ENCODE measurements at regions not wholly inside any gene's neighbourhood (a gene's known extent, or its start where the extent isn't known, plus 50 kb on each side); places are given as distances from the start of the nearest gene placed in this dataset.

DNA sequence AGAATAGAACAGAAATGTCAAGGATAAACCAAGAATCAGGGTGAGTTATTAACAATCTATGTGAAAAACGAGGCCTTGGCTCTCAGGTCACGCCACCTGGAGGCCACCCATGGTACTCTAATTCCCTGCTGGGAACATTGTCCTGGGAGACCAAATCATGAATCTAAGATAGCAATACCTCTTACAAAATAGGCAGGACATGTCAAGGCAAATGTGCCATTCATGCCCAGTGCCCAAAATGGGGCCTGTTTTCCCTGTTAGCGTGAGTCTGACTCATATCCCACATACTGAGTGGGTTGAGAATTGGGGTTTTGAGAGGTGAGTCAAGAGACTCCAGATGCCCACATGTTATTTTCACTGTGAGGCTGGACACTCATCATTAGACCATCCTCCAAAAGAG lies 380.8 kb downstream of the HHIPL2 start:
- Histone ChIP-seq H3K4me1 (ENCODE audit: low read length) (no peaks in the 10 kb centered on the region), H3K27me3 (replicated peaks; ENCODE audit: insufficient read depth, low read length) (no peaks in the 10 kb centered on the region), H3K79me2 (ENCODE audit: low read length) (no peaks in the 10 kb centered on the region), H3K4me3 (ENCODE audit: low read length) (no peak overlapping the region), H3K9me3 (replicated peaks; ENCODE audit: insufficient read depth, low read length) (no peaks in the 10 kb centered on the region), H3F3A (ENCODE audit: insufficient read depth, low read length) (no peaks in the 10 kb centered on the region), H3K27ac (ENCODE audit: low read length) (no peak overlapping the region), H4K20me1 (ENCODE audit: insufficient read depth, low read length) (no peaks in the 10 kb centered on the region), H3K36me3 (replicated peaks; ENCODE audit: insufficient read depth, low read length) (no peaks in the 10 kb centered on the region), H3K9ac (ENCODE audit: low read length) (no peak overlapping the region), H2AFZ (ENCODE audit: low read length) (no peak overlapping the region), H3K9me2 (replicated peaks; ENCODE audit: insufficient read depth, low read length) (no peaks in the 10 kb centered on the region), H3K4me2 (ENCODE audit: low read depth, low read length) (no peak overlapping the region)
- TF ChIP-seq EZH2 (optimal IDR thresholded peaks at IDR 0.05; ENCODE audit: low read depth, low read length): no peak
- TF ChIP-seq, protein P1, sequence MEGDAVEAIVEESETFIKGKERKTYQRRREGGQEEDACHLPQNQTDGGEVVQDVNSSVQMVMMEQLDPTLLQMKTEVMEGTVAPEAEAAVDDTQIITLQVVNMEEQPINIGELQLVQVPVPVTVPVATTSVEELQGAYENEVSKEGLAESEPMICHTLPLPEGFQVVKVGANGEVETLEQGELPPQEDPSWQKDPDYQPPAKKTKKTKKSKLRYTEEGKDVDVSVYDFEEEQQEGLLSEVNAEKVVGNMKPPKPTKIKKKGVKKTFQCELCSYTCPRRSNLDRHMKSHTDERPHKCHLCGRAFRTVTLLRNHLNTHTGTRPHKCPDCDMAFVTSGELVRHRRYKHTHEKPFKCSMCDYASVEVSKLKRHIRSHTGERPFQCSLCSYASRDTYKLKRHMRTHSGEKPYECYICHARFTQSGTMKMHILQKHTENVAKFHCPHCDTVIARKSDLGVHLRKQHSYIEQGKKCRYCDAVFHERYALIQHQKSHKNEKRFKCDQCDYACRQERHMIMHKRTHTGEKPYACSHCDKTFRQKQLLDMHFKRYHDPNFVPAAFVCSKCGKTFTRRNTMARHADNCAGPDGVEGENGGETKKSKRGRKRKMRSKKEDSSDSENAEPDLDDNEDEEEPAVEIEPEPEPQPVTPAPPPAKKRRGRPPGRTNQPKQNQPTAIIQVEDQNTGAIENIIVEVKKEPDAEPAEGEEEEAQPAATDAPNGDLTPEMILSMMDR (IDR thresholded peaks at IDR 0.05; ENCODE audit: low read length): peak; percentile 66
- TF ChIP-seq EZH2phosphoT487 (IDR thresholded peaks at IDR 0.05; ENCODE audit: low read length): no peak
- no peak for DNase-seq

DNA sequence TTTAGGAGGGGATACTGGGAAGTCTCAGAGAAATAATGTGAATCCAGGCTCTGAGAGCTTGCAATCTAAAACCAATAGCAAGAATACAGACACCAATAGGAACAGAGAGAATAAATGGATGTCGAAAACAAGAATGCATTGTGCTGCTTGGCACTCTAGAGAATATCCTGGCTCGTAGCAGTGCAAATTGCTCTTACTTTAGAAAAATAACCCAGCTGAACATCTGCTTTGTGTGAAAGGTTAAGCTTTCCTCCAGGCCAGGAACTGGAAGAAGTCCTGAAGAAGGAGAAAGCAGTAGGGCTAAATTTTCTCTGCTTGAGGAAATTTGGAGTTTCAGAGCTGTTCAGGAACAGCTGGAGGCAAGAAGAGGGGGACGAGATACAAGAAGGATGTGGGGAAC lies 382.3 kb downstream of the HHIPL2 start:
- no peaks in the 10 kb centered on the region for H3K9me2 ChIP-seq (replicated peaks; ENCODE audit: insufficient read depth, low read length)
- H2AFZ ChIP-seq (ENCODE audit: low read length): no peak overlapping the region
- no peak overlapping the region for H3K9ac ChIP-seq (ENCODE audit: low read length)
- no peaks in the 10 kb centered on the region for H3K79me2 ChIP-seq (ENCODE audit: low read length)
- no peaks in the 10 kb centered on the region for H4K20me1 ChIP-seq (ENCODE audit: insufficient read depth, low read length)
- H3K36me3 ChIP-seq (replicated peaks; ENCODE audit: insufficient read depth, low read length): no peaks in the 10 kb centered on the region
- no peak for DNase-seq
- no peak overlapping the region for H3K4me3 ChIP-seq (ENCODE audit: low read length)
- H3K27me3 ChIP-seq (replicated peaks; ENCODE audit: insufficient read depth, low read length): no peaks in the 10 kb centered on the region
- H3K4me2 ChIP-seq (ENCODE audit: low read depth, low read length): no peak overlapping the region
- H3F3A ChIP-seq (ENCODE audit: insufficient read depth, low read length): no peaks in the 10 kb centered on the region
- no peaks in the 10 kb centered on the region for H3K9me3 ChIP-seq (replicated peaks; ENCODE audit: insufficient read depth, low read length)
- TF ChIP-seq, protein P1 (IDR thresholded peaks at IDR 0.05; ENCODE audit: low read length): no peak
- TF ChIP-seq EZH2 (optimal IDR thresholded peaks at IDR 0.05; ENCODE audit: low read depth, low read length) (no peak), EZH2phosphoT487 (IDR thresholded peaks at IDR 0.05; ENCODE audit: low read length) (no peak)
- no peaks in the 10 kb centered on the region for H3K4me1 ChIP-seq (ENCODE audit: low read length)
- no peak overlapping the region for H3K27ac ChIP-seq (ENCODE audit: low read length)

DNA sequence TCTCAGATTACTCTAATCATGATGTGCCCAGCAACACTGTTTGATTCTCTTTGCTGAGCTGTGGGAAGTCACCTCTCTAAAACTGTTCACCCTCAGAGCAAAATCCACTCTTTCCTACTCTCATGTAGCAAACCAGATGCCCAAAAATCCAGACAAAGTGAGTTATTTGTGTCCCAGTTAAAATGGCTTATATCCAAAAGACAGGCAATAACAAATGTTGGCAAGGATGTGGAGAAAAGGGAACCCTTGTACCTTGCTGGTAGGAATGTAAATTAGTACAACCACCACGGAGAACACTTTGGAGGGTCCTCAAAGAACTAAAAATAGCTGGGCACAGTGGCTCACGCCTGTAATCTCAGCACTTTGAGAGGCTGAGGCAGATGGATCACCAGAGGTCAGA lies 384.0 kb downstream of the HHIPL2 start:
- no peaks in the 10 kb centered on the region for H3K79me2 ChIP-seq (ENCODE audit: low read length)
- TF ChIP-seq EZH2 (optimal IDR thresholded peaks at IDR 0.05; ENCODE audit: low read depth, low read length) (no peak), EZH2phosphoT487 (IDR thresholded peaks at IDR 0.05; ENCODE audit: low read length) (no peak)
- TF ChIP-seq, protein P1 (IDR thresholded peaks at IDR 0.05; ENCODE audit: low read length): no peak
- H2AFZ ChIP-seq (ENCODE audit: low read length): no peak overlapping the region
- H3K4me1 ChIP-seq (ENCODE audit: low read length): no peaks in the 10 kb centered on the region
- no peak overlapping the region for H3K4me3 ChIP-seq (ENCODE audit: low read length)
- H3K27me3 ChIP-seq (replicated peaks; ENCODE audit: insufficient read depth, low read length): no peaks in the 10 kb centered on the region
- H4K20me1 ChIP-seq (ENCODE audit: insufficient read depth, low read length): no peaks in the 10 kb centered on the region
- H3K36me3 ChIP-seq (replicated peaks; ENCODE audit: insufficient read depth, low read length): no peaks in the 10 kb centered on the region
- no peaks in the 10 kb centered on the region for H3K9me3 ChIP-seq (replicated peaks; ENCODE audit: insufficient read depth, low read length)
- H3K27ac ChIP-seq (ENCODE audit: low read length): no peak overlapping the region
- H3K4me2 ChIP-seq (ENCODE audit: low read depth, low read length): no peak overlapping the region
- no peak overlapping the region for H3K9ac ChIP-seq (ENCODE audit: low read length)
- H3K9me2 ChIP-seq (replicated peaks; ENCODE audit: insufficient read depth, low read length): no peaks in the 10 kb centered on the region
- H3F3A ChIP-seq (ENCODE audit: insufficient read depth, low read length): no peaks in the 10 kb centered on the region
- DNase-seq: no peak
